ENCODE measurements at regions not wholly inside any gene's neighbourhood (a gene's known extent, or its start where the extent isn't known, plus 50 kb on each side); places are given as distances from the start of the nearest gene placed in this dataset.

DNA sequence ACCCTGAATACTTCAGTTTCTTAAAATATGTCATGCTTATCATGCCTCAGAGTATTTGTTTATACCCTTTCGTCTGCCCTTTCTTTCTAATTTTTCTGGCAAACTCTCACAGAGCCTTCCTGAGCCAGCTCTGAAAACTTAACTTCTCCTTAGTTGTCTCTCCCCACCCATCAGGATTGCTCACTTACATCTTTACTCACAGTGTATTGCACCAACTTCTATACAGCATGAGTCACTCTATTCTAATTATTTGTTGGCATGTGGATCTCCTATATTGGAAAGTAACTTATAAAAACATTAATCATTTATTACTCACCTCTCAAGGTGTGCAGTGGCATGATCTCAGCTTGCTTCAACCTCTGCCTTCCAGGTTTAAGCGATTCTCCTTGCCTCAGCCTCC is 114.9 kb downstream of the FANCF start:
- Histone ChIP-seq H3K4me3 (no peak overlapping the region), H3K27me3 (no peaks in the 10 kb centered on the region), H3K4me1 (no peaks in the 10 kb centered on the region), H3K9me3 (no peaks in the 10 kb centered on the region), H3K36me3 (replicated peaks in 1 of 2; ENCODE audit: insufficient read depth in 1 of 2, low read depth in 2 of 2) (no peaks in the 10 kb centered on the region), H3K27ac (no peak overlapping the region)
- intact Hi-C loops (cut with DNase I): no loop called here
- DNase-seq (no peak), ATAC-seq (no peak)
- WGBS, 2 donors: 59 to 63% methylated on average over 2 of the region's 2 CpGs
- TF ChIP-seq CTCF (IDR thresholded peaks at IDR 0.05) (no peak), POLR2A (IDR thresholded peaks at IDR 0.05) (no peak)

GRCh38 chr11:22510010-22510409 is 115.6 kb downstream of the FANCF start:
- ATAC-seq (no peak), DNase-seq (no peak)
- no peak overlapping the region for H3K27ac ChIP-seq
- intact Hi-C loops (cut with DNase I): no loop called here
- H3K36me3 ChIP-seq (replicated peaks in 1 of 2; ENCODE audit: insufficient read depth in 1 of 2, low read depth in 2 of 2): no peaks in the 10 kb centered on the region
- 57 to 71% methylated on average over 2 of the region's 2 CpGs for WGBS, 2 donors
- H3K27me3 ChIP-seq: no peaks in the 10 kb centered on the region
- no peak for TF ChIP-seq POLR2A (IDR thresholded peaks at IDR 0.05)
- no peak for TF ChIP-seq CTCF (IDR thresholded peaks at IDR 0.05)
- H3K4me1 ChIP-seq: no peaks in the 10 kb centered on the region
- H3K9me3 ChIP-seq: no peaks in the 10 kb centered on the region
- H3K4me3 ChIP-seq: no peak overlapping the region

DNA sequence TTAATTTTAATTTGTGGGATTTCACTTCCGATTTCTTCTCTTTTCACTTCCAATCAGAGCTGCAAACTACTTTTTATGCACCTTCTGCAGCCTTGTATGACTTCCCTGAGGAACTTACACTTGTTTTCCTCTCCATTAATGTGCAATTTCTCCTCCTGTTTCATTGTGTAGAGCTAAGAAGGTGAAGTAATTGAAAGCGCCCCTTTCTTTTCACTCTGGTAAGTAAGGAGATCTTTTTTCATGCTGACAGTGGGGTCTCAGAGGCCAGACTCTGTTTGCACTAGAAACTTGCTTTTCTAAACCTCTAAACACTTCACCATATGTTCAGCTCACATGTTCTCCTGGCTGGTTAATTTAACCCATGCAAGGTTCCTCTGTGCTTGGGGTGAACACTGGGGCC is 117.0 kb downstream of the FANCF start:
- H3K27me3 ChIP-seq: no peaks in the 10 kb centered on the region
- no peaks in the 10 kb centered on the region for H3K4me1 ChIP-seq
- intact Hi-C loops (cut with DNase I): no loop called here
- no peaks in the 10 kb centered on the region for H3K9me3 ChIP-seq
- no peak for TF ChIP-seq POLR2A (IDR thresholded peaks at IDR 0.05)
- TF ChIP-seq CTCF (IDR thresholded peaks at IDR 0.05): no peak
- H3K4me3 ChIP-seq: no peak overlapping the region
- no peak overlapping the region for H3K27ac ChIP-seq
- ATAC-seq (no peak), DNase-seq (no peak)
- no peaks in the 10 kb centered on the region for H3K36me3 ChIP-seq (replicated peaks in 1 of 2; ENCODE audit: insufficient read depth in 1 of 2, low read depth in 2 of 2)
- WGBS, 2 donors: 73 to 77% methylated on average over 2 of the region's 2 CpGs

DNA sequence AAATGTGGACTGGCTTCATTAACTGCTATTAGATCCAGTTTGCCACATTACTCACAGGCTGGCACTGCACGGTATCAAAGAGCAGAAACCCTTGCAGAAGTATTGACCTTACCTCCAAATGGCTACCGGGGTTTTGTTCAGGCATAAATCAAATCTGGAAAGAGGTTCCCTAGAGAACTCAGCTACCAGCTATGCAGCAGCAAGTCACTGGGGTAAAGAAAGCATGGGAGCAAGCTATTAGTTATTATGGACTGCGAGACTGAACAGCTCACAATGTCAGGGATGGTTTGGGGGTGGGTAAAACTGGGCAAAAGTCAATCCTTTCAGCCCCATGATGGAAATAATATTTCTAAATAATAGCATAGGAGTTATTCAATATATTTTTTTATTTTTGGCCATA is 128.1 kb downstream of the FANCF start:
- Histone ChIP-seq H3K27me3 (no peaks in the 10 kb centered on the region), H3K27ac (no peak overlapping the region), H3K9me3 (no peaks in the 10 kb centered on the region), H3K36me3 (replicated peaks in 1 of 2; ENCODE audit: insufficient read depth in 1 of 2, low read depth in 2 of 2) (no peaks in the 10 kb centered on the region), H3K4me3 (no peak overlapping the region), H3K4me1 (no peaks in the 10 kb centered on the region)
- no peak for ATAC-seq
- intact Hi-C loops (cut with DNase I): no loop called here
- TF ChIP-seq POLR2A (IDR thresholded peaks at IDR 0.05) (no peak), CTCF (IDR thresholded peaks at IDR 0.05) (no peak)
- no peak for DNase-seq
- 59 to 60% methylated on average over 3 of the region's 3 CpGs for WGBS, 2 donors

DNA sequence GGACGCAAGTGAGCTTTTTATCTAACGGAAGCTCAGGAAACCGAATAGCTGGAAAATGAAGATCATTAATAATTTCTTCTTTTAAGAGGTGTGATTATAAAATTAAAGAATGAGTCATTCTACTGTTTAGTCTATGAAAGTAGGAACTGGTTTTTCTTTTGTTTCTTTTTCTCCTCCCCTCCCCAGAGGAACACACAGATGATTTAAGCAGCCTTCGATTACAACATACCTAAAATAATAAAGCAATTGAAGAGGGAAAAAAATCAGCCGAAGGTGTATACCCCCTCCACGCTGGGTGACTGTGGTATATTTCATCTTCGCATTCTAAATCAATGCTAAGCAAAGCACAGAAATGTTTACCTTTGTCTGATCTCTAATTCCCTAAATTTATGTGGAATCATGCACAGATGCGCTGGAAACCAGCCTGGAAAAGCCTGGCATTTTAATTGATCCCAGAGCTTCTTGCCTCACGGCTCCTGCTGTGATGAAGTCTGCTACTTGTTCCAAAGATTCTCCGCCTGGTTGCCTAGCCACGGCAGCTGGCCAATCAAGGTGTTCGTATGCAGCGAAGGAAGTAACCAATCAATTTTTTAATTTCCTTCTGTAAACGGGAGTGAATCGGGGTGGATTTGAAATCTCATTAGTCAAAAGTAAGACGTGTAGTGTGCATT is 133.9 kb downstream of the FANCF start:
- 33 to 36% methylated on average over 16 of the region's 16 CpGs for WGBS, 2 donors
- TF ChIP-seq CTCF (IDR thresholded peaks at IDR 0.05) (no peak), POLR2A (IDR thresholded peaks at IDR 0.05) (no peak)
- no peaks in the 10 kb centered on the region for H3K36me3 ChIP-seq (replicated peaks in 1 of 2; ENCODE audit: insufficient read depth in 1 of 2, low read depth in 2 of 2)
- DNase-seq: peak in 3 of 4 donors; percentile 10 to 48 (median 16)
- H3K27me3 ChIP-seq: no peaks in the 10 kb centered on the region
- H3K4me1 ChIP-seq: peaks cover 4% of the 10 kb centered on the region
- H3K9me3 ChIP-seq: no peaks in the 10 kb centered on the region
- ATAC-seq: no peak
- intact Hi-C loops (cut with DNase I): no loop called here
- no peak overlapping the region for H3K27ac ChIP-seq
- no peak overlapping the region for H3K4me3 ChIP-seq

All from body of pancreas (tissue), 4 donors.